GM10266 (cell line): ENCODE measurements at regions not wholly inside any gene's neighbourhood (a gene's known extent, or its start where the extent isn't known, plus 50 kb on each side); places are given as distances from the start of the nearest gene placed in this dataset.

Source experiments
- DNase-seq: peaks from one replicate; pipeline ENCODE4 v3.0.0; 2012; ENCODE audit errors: extremely low spot score
- TF ChIP-seq, protein P1 (sequence below): IDR thresholded peaks from 2 replicates; pipeline ENCODE4 v1.5.1; 2012; ENCODE audit warnings: mild to moderate bottlenecking, low read depth; ENCODE audit not compliant: control insufficient read depth, insufficient read depth; ENCODE audit errors: missing control alignments

- TF ChIP-seq, protein P1, sequence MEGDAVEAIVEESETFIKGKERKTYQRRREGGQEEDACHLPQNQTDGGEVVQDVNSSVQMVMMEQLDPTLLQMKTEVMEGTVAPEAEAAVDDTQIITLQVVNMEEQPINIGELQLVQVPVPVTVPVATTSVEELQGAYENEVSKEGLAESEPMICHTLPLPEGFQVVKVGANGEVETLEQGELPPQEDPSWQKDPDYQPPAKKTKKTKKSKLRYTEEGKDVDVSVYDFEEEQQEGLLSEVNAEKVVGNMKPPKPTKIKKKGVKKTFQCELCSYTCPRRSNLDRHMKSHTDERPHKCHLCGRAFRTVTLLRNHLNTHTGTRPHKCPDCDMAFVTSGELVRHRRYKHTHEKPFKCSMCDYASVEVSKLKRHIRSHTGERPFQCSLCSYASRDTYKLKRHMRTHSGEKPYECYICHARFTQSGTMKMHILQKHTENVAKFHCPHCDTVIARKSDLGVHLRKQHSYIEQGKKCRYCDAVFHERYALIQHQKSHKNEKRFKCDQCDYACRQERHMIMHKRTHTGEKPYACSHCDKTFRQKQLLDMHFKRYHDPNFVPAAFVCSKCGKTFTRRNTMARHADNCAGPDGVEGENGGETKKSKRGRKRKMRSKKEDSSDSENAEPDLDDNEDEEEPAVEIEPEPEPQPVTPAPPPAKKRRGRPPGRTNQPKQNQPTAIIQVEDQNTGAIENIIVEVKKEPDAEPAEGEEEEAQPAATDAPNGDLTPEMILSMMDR = no peak
- no peak for DNase-seq
These were observed 400.0 kb downstream of the ETS1 start for GRCh38 chr11:128187377-128187776.

GRCh38 chr11:128184981-128185380 is 402.4 kb downstream of the ETS1 start:
- no peak for DNase-seq
- TF ChIP-seq, protein P1 = no peak

DNA sequence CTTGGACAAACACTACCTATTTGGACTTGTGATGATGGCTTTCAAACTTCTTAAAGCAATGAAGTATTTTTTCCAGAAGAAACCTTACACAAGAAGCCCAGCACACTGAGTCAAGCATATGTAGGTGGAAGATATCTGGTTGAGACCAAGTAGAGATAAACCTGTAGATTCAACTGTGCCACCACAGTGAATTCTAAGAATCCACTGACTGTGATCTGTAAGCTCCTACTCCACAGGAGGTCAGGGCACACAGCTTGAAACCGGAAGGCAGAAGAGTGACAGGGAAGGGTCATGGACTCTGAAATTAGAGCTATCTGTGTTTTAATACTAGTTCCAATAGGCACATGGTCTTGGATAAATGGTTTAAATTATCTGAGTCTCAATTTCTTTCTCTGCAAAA is 404.5 kb downstream of the ETS1 start:
- DNase-seq = no peak

GRCh38 chr11:128181984-128182383 is 405.4 kb downstream of the ETS1 start:
- TF ChIP-seq, protein P1 = no peak
- DNase-seq = no peak

More for the DNA sequence above, 404.5 kb downstream of the ETS1 start:
- TF ChIP-seq, protein P1 = no peak

- no peak for DNase-seq
- TF ChIP-seq, protein P1 = no peak
These were observed 406.3 kb downstream of the ETS1 start for GRCh38 chr11:128181088-128181480.

DNA sequence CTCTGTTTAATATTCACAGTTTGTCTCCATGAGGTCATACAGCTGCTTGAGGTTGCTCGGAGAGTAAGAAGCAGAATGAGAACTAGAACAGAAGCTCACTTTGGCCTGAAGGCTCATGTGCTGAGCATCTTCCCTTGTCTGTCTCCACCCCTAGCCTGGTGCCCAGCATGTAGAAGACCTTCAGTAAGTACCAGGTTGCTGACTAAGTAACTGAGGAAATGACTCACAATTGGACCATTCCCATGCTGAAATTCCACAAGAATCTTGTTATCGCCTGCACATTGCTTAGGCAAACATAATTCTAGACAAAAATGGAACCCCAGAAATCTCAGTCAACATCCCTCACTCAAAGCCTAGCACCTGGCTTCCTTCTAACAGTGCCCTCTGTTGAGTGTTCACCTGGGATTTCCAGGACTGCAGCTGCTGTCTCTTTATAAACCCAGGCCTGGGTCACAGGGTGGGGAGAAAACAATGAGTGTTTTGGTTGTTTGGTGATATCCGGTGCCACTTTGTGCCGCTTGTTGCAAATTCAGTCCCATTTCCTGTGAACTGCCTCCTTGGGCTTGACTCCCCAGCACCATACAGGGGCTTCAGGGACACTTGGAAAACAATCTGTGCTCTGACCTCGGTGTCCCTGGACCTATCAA is 406.8 kb downstream of the ETS1 start:
- DNase-seq = no peak
- TF ChIP-seq, protein P1 = no peak

DNA sequence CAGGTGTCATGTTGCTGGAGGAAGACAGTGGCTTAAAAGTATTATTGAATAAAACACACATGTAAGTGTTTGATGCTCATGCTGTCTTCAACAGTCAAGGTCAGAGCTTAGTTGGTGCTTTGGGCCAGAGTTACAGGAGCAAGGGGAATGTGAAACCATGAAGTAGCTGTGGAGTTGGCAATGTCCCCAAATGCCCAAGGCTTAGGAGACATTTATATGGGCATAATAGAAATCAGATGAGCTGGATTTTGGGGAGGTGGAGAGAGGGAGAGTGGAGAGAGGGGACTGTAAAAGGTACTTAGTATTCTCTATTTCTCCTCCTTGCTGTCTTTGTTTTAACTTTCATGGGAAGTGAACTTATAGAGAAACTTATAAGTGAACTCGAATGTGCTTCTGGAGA is 407.8 kb downstream of the ETS1 start:
- DNase-seq = no peak
- TF ChIP-seq, protein P1 = no peak
